ENCODE measurements at regions not wholly inside any gene's neighbourhood (a gene's known extent, or its start where the extent isn't known, plus 50 kb on each side); places are given as distances from the start of the nearest gene placed in this dataset.
"Not testable (repeated sequence)": the region's sequence is repeated elsewhere in the genome, so short reads cannot be mapped to it uniquely, and the experiment has no call there.

GRCh38 chr4:38463268-38463958, 200.6 kb upstream of the KLF3 start:
- DNase-seq (ENCODE audit: low read depth in 1 of 2, low spot score in 1 of 2), result no peak

DNA sequence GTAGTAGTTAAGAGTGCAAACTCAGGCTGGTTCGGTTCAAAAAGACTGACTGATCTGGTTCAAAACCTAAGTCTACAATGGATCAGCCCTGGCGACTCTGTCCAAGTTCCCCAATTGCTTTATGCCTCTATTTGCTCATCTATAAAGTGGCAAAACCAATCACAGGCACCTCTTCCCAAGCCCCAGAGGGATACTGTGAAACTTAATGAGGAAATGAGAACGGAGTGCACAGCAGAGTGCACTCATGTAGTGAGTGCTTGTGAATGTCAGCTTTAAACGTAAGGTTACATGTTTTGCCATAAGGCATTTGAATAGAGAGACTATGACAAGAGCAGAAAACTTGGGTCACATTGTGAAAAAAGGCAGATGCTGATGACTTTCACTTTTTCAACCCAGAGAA, 199.7 kb upstream of the KLF3 start:
- DNase-seq (ENCODE audit: low read depth in 1 of 2, low spot score in 1 of 2), result no peak

DNA sequence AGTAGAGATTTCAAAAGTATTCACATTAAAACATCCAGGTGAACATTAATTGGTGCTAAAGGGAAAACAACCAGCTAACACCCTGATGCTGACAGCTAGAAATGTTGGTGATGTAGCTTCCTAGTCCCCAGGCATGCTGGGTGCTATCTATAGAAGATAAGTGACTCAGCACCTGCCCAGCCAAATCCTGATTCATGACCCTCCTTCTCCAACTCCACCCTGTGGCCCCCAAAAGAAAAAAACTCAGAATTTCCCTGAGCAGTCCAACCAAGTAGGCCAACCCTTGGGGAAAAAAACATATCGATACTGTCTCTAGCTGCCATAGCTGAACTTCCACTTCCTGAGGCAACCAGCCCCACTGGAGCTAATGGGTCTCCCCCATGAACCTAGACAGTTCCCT, 197.6 kb upstream of the KLF3 start:
- no peak for DNase-seq (ENCODE audit: low read depth in 1 of 2, low spot score in 1 of 2)

DNA sequence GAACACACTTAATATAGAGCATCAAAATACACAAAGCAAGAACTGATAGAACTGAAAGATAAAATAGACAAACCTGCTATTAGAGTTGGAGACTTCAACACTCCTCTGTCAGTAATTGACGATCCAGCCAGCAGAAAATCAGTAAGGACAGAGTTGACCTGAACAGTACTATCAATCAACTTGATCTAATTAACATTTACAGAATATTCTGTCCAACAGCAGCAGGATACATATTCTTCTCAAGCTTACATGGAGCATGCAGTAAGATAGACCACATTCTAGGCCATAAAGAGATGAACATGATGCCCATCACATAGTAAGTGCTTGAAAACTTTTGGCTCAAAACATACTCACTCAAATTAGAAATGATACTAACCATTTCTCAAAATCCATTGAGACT, 196.7 kb upstream of the KLF3 start:
- DNase-seq (ENCODE audit: low read depth in 1 of 2, low spot score in 1 of 2), result no peak

DNA sequence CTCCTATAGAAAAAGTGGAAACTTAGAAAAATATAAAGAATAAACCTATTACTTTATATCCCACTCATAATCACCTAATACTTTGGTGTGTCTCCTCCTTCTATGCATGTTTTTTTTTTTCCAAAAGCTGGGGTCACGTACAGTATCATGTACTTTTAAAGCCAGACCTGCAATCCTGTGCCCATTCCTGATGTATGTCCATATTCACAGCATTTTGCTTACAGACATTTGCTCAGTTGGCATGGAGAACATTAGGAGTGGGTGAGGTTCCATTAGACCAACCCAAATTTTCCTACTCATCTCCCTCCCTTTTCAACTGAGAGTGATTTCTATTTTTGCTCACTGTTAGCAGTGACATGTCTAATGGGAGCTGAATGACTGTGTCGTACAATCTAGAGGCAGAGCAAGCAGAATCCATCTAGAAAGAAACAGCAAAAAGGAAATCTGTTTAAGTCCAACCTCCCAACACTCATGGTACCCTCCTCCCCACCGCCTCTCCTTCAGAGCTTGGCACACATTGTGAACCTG, 195.6 kb upstream of the KLF3 start:
- DNase-seq (ENCODE audit: low read depth in 1 of 2, low spot score in 1 of 2), result no peak

DNA sequence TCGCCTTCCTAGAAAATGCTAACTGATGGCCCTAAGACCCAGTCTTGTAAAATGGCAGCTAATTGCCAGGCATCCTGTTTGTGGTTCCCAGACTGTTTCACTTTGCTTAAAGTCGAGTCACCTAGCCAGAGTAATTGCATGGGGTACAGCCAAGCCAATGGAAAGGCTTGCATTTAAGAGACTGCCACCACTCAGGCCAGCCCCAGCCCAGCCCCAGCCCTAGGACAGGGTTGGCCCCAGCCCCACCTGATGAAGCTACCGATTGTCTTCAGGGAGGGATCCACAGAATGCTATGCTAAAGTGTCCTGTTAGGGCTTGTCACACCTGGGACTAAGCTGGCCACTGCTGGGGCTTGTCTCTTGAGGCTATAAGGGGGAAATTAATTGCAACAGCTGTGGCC, 194.6 kb upstream of the KLF3 start:
- DNase-seq (ENCODE audit: low read depth in 1 of 2, low spot score in 1 of 2), result no peak

DNA sequence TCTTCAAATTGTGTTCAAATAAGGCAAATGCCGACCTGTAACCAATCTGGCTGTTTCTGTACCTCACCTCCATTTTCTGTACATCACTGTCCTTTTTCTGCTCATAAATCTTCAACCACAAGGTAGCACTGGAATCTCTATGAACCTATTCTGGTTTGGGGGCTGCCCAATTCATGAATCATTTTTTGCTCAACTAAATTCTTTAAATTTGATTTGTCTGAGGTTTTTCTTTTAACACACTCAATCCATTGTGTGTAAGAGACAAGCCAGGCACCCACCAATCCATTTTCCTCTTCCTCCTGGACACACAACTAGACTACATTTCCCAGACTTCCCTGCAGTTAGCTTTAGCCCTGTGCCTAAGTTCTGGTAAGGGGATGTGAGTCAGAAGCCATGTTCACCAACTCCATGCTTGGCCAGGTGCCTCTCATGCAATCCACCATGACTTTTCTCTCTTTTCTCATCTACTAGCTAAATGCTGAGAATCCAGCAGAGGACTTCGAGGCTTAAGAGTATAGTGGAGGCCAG, 193.2 kb upstream of the KLF3 start:
- DNase-seq (ENCODE audit: low read depth in 1 of 2, low spot score in 1 of 2), result no peak

DNA sequence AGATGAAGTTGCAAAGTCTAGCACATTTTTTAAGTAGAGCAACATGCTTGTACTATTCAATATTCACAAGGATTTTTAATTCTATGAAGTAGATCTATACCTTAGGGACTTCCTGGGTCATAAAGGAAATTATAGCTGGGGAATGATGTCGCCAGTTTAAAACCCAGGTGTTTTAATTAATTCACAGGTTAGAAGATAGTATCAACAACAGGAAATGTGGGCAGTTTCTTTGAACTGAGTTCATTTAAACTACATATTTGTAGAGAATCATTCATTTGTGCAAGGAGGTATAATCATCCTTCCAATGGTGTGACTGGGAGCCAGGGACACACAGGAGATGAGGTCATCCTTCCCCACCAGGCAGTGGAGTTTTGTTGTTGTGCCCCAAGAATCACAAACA, 181.3 kb upstream of the KLF3 start:
- DNase-seq (ENCODE audit: low read depth in 1 of 2, low spot score in 1 of 2), result no peak

DNA sequence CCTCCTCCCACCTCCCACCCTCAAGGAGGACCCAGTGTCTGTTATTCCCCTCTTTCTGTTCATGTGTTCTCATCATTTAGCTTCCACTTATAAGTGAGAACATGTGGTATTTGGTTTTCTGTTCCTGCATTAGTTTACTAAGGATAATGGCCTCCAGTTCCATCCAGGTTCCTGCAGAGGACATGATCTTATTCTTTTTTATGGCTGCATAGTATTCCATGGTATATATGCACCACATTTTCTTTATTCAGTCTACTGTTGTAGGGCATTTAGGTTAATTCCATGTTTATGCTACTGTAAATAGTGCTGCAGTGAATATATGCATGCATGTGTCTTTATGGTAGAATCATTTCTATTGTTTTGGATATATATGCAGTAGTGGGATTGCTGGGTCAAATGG, 180.4 kb upstream of the KLF3 start:
- DNase-seq (ENCODE audit: low read depth in 1 of 2, low spot score in 1 of 2), result not testable (repeated sequence)

DNA sequence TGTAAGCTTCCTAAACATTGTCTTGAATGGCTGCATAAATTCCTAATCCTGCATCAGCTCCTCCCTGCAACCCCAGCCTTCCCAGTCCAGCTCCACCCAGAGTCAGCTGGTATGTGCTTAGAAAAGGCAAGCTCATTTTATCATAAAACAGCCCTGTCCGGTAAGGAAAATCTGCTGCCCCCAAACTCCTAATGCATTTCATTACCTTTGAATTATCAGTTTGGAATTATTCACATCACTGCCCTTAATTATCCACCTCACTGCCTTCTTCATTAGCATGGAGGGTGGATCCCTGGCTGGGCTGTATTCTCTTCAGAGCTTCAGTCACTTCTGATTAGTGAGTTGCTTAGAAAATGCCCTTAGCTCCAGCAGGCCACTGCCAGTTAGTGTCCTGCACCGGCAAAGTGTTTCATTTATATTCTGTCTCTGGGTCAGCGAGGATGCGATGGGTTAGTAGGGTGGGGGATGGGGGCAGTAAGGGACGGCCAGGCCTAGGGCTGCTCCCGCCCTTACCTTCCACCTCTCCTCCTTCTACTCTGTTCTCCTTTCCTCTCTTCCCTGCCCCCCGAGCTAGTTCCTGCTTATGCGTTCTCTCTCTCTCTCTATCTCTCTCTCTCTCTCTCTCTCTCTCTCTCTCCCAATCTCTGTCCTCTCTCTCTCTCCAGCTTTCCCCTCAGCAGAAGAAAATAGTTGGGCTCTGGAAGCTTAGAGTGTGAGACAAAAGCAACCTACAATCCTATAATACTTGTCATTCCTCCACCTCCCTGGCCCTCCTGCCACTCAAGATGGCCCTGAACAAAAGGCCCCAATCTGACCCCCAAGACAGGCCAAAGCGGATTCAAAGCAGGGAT, 174.8 kb upstream of the KLF3 start:
- no peak for DNase-seq (ENCODE audit: low read depth in 1 of 2, low spot score in 1 of 2)

DNA sequence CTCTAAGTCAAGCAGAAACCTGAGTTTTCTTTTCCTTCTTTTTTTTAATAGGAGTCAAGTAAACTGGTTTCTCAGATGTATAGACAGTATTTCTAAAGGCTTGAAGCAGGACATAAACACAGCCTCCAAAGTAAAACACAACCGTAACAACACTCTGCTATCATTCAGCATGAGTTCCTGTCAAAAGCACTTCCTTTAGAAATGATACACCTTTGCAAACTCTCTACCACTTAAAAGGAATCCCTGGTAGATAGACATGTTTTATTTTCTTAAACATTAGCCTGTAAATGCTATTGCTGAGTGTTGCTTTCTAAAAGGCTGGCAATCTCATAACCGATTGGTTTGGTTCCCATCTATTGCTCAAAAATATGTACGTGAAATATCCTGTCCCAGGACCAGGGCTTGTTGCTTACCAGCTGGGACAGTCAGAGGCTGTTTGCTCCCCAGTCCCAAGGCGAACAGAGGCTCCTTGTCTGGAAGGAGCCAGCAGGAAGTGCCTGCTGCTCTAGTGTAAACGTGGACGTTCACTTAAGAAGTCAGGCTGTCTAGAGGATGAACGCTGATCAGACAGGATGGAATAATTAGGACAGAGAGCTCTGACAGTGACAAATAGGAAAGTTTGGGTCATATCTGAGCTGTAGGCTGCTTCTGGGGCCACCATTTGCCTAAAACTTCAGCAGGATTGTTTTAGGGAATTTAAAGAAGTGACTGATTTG, 173.9 kb upstream of the KLF3 start:
- DNase-seq (ENCODE audit: low read depth in 1 of 2, low spot score in 1 of 2), result no peak

- DNase-seq (ENCODE audit: low read depth in 1 of 2, low spot score in 1 of 2), result no peak
Measured at GRCh38 chr4:38490753-38491446, 173.1 kb upstream of the KLF3 start.

GRCh38 chr4:38491854-38492478, 172.0 kb upstream of the KLF3 start:
- DNase-seq (ENCODE audit: low read depth in 1 of 2, low spot score in 1 of 2), result no peak

- DNase-seq (ENCODE audit: low read depth in 1 of 2, low spot score in 1 of 2), result no peak
Measured at GRCh38 chr4:38493066-38493465, 170.9 kb upstream of the KLF3 start.

- no peak for DNase-seq (ENCODE audit: low read depth in 1 of 2, low spot score in 1 of 2)
Measured at GRCh38 chr4:38495446-38495845, 168.6 kb upstream of the KLF3 start.

DNA sequence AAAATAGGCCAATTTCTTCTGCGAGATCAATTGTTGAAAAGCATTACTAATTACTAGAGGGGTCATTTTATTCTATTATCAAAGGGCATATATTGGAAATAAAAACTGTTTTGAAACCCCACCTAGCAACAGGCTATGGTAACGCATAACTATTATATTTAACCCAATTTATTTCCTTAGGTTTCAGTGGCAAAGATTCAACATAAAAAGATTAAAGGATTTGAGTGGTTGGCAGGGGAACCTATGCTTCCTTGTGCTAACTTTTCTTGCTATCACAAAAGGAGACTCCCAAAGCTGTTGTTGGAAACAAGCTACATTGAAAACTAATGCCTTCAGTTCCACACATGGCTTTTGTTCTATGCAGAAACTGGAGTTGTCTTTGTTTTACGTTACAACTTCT, 166.9 kb upstream of the KLF3 start:
- DNase-seq (ENCODE audit: low read depth in 1 of 2, low spot score in 1 of 2), result no peak

- no peak for DNase-seq (ENCODE audit: low read depth in 1 of 2, low spot score in 1 of 2)
Measured at GRCh38 chr4:38499101-38499500, 164.9 kb upstream of the KLF3 start.

DNA sequence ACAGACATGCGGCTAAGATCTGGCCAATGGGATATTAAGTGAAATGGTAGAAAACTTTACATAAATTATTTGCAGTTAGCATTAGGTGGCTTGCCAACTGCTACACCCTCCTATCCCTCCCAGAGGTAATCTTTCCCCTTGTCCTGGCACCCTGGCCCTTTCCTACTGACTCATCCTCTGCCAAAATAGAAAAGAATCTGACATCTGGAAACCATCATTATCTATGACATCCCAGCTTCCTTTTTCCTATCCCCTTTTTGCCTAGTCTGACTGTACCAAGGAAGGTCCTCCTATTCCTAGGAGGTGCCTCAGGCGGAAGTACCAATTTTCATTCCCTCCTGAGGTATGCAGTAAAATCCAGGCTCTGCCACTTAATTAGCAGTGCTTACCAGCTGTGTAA, 163.6 kb upstream of the KLF3 start:
- DNase-seq (ENCODE audit: low read depth in 1 of 2, low spot score in 1 of 2), result no peak

GRCh38 chr4:38501698-38502097, 162.3 kb upstream of the KLF3 start:
- DNase-seq (ENCODE audit: low read depth in 1 of 2, low spot score in 1 of 2), result no peak

DNA sequence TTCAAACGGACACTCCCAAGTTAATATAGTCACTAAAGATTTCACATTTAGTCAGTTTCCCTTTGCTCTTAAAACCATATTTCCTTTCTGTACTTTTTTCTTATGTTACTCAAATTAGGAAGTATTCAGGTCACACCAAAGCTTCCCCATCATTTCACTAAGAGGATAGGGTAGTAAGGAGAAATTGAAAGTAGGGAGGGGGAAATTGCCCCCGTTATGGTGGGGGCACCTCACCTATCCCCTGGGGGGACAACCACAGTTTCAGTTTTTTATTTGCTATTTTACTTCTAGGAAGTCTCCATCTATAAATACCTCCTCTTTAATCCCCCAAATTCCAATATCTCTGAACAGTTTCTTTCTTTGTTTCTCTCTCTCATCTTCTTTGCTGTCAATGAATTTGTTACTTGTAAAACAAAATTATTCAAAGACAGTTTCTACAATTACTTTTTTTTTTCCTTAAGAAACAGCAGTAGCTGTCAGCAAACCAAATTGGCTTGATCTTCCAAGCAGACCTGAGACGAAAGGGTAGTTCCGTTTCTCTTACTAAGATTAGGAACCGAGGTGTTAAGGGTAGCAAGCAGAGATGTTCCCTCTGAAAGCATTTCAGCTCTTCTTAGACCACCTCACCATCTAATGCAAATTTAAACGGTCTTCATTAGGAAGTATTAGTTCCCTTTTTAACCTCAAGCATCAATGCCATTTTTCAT, 160.2 kb upstream of the KLF3 start:
- no peak for DNase-seq (ENCODE audit: low read depth in 1 of 2, low spot score in 1 of 2)
